ENCODE measurements at regions not wholly inside any gene's neighbourhood (a gene's known extent, or its start where the extent isn't known, plus 50 kb on each side); places are given as distances from the start of the nearest gene placed in this dataset.

DNA sequence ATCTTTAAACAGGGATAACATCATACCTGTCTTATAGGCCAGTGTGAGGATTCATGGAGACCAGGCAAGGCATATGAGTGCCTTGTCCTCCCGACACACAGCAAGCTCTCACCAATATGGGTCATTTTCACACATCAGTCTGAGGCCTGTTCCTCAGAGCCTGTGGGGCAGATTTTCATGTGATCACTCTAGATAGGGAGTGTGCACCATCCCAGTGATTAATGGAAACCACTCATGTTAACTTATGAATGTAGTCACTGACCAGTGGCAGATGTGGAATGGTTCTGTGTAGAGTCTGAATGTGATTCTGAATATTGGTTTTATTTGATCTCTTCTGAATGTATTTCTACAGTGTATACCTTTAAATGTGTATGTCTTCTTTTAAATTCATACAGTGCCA, 219.7 kb upstream of the SFSWAP start:
- no peak overlapping the region for H2AFZ ChIP-seq
- H4K20me1 ChIP-seq (ENCODE audit: insufficient read depth, poor library complexity, severe bottlenecking), result no peaks in the 10 kb centered on the region
- H3K9me2 ChIP-seq (replicated peaks; ENCODE audit: insufficient read depth), result no peaks in the 10 kb centered on the region
- TF ChIP-seq EZH2phosphoT487 (IDR thresholded peaks at IDR 0.05; ENCODE audit: low read depth, severe bottlenecking, unreplicated experiment), result no peak
- TF ChIP-seq, protein P1, sequence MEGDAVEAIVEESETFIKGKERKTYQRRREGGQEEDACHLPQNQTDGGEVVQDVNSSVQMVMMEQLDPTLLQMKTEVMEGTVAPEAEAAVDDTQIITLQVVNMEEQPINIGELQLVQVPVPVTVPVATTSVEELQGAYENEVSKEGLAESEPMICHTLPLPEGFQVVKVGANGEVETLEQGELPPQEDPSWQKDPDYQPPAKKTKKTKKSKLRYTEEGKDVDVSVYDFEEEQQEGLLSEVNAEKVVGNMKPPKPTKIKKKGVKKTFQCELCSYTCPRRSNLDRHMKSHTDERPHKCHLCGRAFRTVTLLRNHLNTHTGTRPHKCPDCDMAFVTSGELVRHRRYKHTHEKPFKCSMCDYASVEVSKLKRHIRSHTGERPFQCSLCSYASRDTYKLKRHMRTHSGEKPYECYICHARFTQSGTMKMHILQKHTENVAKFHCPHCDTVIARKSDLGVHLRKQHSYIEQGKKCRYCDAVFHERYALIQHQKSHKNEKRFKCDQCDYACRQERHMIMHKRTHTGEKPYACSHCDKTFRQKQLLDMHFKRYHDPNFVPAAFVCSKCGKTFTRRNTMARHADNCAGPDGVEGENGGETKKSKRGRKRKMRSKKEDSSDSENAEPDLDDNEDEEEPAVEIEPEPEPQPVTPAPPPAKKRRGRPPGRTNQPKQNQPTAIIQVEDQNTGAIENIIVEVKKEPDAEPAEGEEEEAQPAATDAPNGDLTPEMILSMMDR (IDR thresholded peaks at IDR 0.05; ENCODE audit: poor library complexity), result no peak
- no peak for TF ChIP-seq EZH2 (IDR thresholded peaks at IDR 0.05; ENCODE audit: borderline replicate concordance)
- H3K27ac ChIP-seq, result no peak overlapping the region
- no peaks in the 10 kb centered on the region for H3K9me3 ChIP-seq (ENCODE audit: low read depth)
- no peaks in the 10 kb centered on the region for H3K36me3 ChIP-seq (replicated peaks; ENCODE audit: insufficient read depth, low read depth)
- WGBS (ENCODE audit: low lambda C conversion rate, missing lambda C conversion rate), result 80% methylated on average over 1 of the region's 1 CpG
- no peaks in the 10 kb centered on the region for H3K79me2 ChIP-seq
- DNase-seq (ENCODE audit: low spot score), result no peak
- H3K4me3 ChIP-seq, result no peak overlapping the region
- H3K4me2 ChIP-seq, result no peak overlapping the region
- no peaks in the 10 kb centered on the region for H3K4me1 ChIP-seq (ENCODE audit: insufficient read depth)
- H3K27me3 ChIP-seq, result peaks cover 2% of the 10 kb centered on the region

DNA sequence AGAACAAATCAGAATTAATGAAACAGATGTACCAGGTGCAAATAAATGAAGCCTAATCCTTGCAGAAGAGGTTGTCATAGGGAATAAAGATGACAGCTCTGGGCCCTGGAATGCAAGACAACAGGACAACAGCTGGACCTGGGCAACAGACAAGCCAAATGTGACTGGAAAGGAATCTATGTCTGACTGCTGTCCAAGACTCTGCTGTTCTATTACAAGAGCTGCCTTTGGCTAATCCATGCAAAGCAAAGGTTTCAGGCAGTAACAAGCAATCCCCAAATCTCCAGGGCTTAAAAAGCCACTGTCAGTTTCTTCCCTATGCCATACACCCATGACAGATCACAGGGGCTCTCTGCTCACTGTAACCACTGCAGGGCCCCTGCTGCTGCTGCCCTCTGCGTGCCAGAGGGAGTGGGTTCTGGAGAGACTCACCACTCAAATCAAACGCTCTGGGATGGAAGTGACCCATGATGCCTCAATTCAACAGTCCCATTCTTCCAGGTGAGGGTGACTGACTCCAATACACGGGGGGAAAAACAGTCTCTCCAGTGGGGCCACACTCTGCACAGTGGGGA, 218.9 kb upstream of the SFSWAP start:
- Histone ChIP-seq H3K4me2 (no peak overlapping the region), H2AFZ (no peak overlapping the region), H3K79me2 (no peaks in the 10 kb centered on the region), H3K9me2 (replicated peaks; ENCODE audit: insufficient read depth) (no peaks in the 10 kb centered on the region), H3K27ac (no peak overlapping the region), H3K9me3 (ENCODE audit: low read depth) (no peaks in the 10 kb centered on the region), H3K36me3 (replicated peaks; ENCODE audit: insufficient read depth, low read depth) (no peaks in the 10 kb centered on the region), H4K20me1 (ENCODE audit: insufficient read depth, poor library complexity, severe bottlenecking) (no peaks in the 10 kb centered on the region), H3K4me3 (no peak overlapping the region), H3K27me3 (peaks cover 10% of the 10 kb centered on the region), H3K4me1 (ENCODE audit: insufficient read depth) (no peaks in the 10 kb centered on the region)
- 81% methylated on average over 3 of the region's 3 CpGs for WGBS (ENCODE audit: low lambda C conversion rate, missing lambda C conversion rate)
- no peak for DNase-seq (ENCODE audit: low spot score)
- no peak for TF ChIP-seq EZH2 (IDR thresholded peaks at IDR 0.05; ENCODE audit: borderline replicate concordance)
- TF ChIP-seq, protein P1 (IDR thresholded peaks at IDR 0.05; ENCODE audit: poor library complexity), result no peak
- TF ChIP-seq EZH2phosphoT487 (IDR thresholded peaks at IDR 0.05; ENCODE audit: low read depth, severe bottlenecking, unreplicated experiment), result no peak

DNA sequence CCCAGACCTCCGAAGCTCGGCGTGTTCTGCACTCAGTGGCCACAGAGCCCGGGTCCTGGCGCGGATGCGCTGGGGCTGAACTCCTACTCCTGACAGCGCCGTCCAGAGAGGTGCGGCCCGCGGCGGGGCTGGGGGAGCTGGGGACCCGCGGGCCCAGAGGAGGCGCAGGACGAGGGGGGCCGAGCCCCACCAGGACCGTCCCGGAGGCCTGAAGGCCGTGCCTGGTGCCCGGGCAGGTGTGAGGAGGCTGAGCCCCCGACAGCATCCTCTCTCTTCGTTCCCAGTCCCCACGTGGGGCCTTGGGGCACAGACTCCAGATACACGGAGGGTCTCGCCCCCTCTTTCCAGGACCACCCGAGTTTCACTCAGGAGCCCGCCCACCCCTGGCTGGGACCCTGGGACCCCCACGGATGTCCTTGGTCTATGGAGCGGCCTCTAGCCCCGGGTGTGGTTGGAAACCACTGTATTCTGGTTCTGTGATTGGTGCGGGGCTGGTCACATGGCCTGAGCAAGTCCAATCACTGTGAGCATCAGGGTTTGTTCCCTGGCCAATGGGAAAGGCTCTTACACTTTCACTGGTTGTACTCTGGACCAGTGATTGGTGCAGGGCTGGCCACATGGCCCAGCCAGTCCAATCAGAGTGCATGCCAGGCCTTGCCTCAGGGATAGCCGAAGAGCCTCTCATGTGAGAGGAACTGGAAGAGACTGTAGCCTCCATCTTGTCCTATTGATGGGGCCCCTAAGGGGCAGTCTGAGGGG, 217.6 kb upstream of the SFSWAP start:
- no peak overlapping the region for H3K4me3 ChIP-seq
- 87% methylated on average over 16 of the region's 34 CpGs for WGBS (ENCODE audit: low lambda C conversion rate, missing lambda C conversion rate)
- TF ChIP-seq EZH2 (IDR thresholded peaks at IDR 0.05; ENCODE audit: borderline replicate concordance), result no peak
- no peak for TF ChIP-seq EZH2phosphoT487 (IDR thresholded peaks at IDR 0.05; ENCODE audit: low read depth, severe bottlenecking, unreplicated experiment)
- H3K4me2 ChIP-seq, result no peak overlapping the region
- H3K36me3 ChIP-seq (replicated peaks; ENCODE audit: insufficient read depth, low read depth), result no peaks in the 10 kb centered on the region
- no peak overlapping the region for H2AFZ ChIP-seq
- no peaks in the 10 kb centered on the region for H3K4me1 ChIP-seq (ENCODE audit: insufficient read depth)
- H3K79me2 ChIP-seq, result no peaks in the 10 kb centered on the region
- H3K9me2 ChIP-seq (replicated peaks; ENCODE audit: insufficient read depth), result no peaks in the 10 kb centered on the region
- H4K20me1 ChIP-seq (ENCODE audit: insufficient read depth, poor library complexity, severe bottlenecking), result no peaks in the 10 kb centered on the region
- H3K27ac ChIP-seq, result no peak overlapping the region
- peaks cover 11% of the 10 kb centered on the region for H3K27me3 ChIP-seq
- H3K9me3 ChIP-seq (ENCODE audit: low read depth), result no peaks in the 10 kb centered on the region
- DNase-seq (ENCODE audit: low spot score), result no peak

DNA sequence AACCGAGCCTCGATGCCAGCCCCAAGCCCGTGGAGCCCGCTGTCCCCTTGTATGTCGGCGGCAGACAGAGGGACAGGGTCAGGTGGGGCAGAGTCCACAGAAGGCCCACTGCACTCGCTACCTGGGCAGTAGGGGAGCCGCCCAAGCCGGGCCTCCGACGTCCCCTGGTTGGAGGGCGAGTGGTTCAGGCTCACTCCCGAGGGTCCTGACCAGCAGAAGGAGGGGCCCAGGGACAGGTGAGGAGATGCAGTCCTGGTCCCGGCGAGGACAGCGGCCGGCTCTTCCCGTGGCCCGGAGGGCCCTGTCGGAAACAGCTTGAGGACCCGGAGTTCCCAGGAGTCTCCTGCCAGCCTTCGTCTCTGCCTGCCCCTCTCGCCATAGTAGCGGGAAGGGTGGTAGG, 216.7 kb upstream of the SFSWAP start:
- no peaks in the 10 kb centered on the region for H3K9me2 ChIP-seq (replicated peaks; ENCODE audit: insufficient read depth)
- H3K27me3 ChIP-seq, result peaks cover 11% of the 10 kb centered on the region
- no peak for TF ChIP-seq EZH2 (IDR thresholded peaks at IDR 0.05; ENCODE audit: borderline replicate concordance)
- H3K4me1 ChIP-seq (ENCODE audit: insufficient read depth), result no peaks in the 10 kb centered on the region
- no peaks in the 10 kb centered on the region for H3K9me3 ChIP-seq (ENCODE audit: low read depth)
- H3K27ac ChIP-seq, result no peak overlapping the region
- H3K4me2 ChIP-seq, result no peak overlapping the region
- no peak overlapping the region for H2AFZ ChIP-seq
- H3K36me3 ChIP-seq (replicated peaks; ENCODE audit: insufficient read depth, low read depth), result no peaks in the 10 kb centered on the region
- H4K20me1 ChIP-seq (ENCODE audit: insufficient read depth, poor library complexity, severe bottlenecking), result no peaks in the 10 kb centered on the region
- 94% methylated on average over 23 of the region's 24 CpGs for WGBS (ENCODE audit: low lambda C conversion rate, missing lambda C conversion rate)
- no peaks in the 10 kb centered on the region for H3K79me2 ChIP-seq
- no peak overlapping the region for H3K4me3 ChIP-seq
- no peak for DNase-seq (ENCODE audit: low spot score)
